ENCODE measurements at regions not wholly inside any gene's neighbourhood (a gene's known extent, or its start where the extent isn't known, plus 50 kb on each side); places are given as distances from the start of the nearest gene placed in this dataset.

DNA sequence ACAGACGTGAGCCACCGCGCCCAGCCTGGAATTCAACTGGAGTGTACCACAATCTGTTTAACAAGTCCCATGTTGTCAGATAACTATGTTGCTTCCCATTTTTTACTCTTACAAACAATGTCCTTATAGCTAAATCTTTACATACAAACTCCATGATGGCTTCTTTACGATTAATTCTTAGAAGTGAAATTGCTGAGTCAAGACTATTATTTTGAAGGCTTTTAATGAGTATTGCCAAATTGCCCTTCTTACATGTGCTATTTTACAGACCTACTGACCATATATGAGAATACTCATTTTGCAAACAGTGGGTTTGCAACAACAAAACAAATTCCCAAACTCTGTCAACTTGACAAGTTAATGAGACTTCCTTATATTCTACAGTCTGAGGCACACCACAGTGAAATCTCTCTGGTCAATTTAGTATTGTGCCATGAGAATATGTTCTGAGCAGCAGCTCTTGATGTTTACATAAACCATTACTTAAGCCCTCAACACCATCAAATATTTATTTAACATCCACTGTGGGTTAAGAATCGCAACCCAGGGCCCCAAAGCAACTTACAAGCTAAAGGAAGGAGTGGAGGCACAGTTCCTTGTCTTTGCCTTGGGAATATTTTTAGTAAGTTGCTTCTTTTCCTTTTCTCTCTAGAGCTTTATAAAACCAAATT, 128.5 kb downstream of the SPRY1 start:
- POLR2A ChIA-PET (ENCODE audit: partially characterized antibody) = no interaction called here
- CTCF ChIA-PET (ENCODE audit: partially characterized antibody) = no interaction called here

DNA sequence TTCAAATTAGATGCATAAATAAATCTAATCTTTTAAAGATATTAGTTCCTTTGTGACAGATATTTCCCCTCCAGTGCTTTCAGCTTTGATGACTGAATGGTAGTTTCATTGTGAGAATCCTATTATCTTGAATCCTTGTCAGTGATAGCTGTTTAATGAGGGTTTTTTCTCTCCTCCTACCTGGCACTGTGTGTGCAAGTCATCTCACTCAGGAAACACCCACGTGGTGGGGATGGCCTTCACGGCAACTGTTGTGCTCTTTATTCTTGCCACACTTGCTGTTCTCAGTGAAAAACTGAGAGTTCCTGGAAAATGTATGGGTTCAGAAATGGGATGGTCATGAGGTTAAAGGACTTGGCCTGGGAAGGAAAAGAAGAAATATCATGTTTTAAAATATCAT, 129.9 kb downstream of the SPRY1 start:
- H3K27ac ChIP-seq (ENCODE audit: low read depth, low read length) = no peak overlapping the region
- no peaks in the 10 kb centered on the region for H3K27me3 ChIP-seq (ENCODE audit: insufficient read depth, low read length)
- H3K27me3 Mint-ChIP-seq = peaks cover 5 to 7% of the 10 kb centered on the region in 2 donors
- H3K9me3 ChIP-seq (ENCODE audit: control insufficient read depth in 1 of 2, low read length in 2 of 2) = no peaks in the 10 kb centered on the region
- no peak overlapping the region for H3K4me3 ChIP-seq (ENCODE audit: low read length in 2 of 2)
- H3K36me3 Mint-ChIP-seq = no peaks in the 10 kb centered on the region
- no peak overlapping the region for H3K4me3 Mint-ChIP-seq
- intact Hi-C loops (cut with micrococcal nuclease) = no loop called here
- no peak for DNase-seq
- no peak overlapping the region for H3K27ac Mint-ChIP-seq
- no peaks in the 10 kb centered on the region for H3K4me1 Mint-ChIP-seq
- CTCF ChIA-PET (ENCODE audit: partially characterized antibody) = no interaction called here
- peaks cover 0 to 3% (median 0%) of the 10 kb centered on the region in 8 donors for H3K9me3 Mint-ChIP-seq
- H3K36me3 ChIP-seq (ENCODE audit: insufficient read depth, low read length) = no peaks in the 10 kb centered on the region
- POLR2A ChIA-PET (ENCODE audit: partially characterized antibody) = no interaction called here
- H3K4me1 ChIP-seq (ENCODE audit: insufficient read depth, low read length) = no peaks in the 10 kb centered on the region

More for the DNA sequence above, 128.5 kb downstream of the SPRY1 start:
- intact Hi-C loops (cut with micrococcal nuclease) = no loop called here
- H3K27me3 ChIP-seq (ENCODE audit: insufficient read depth, low read length) = no peaks in the 10 kb centered on the region
- no peaks in the 10 kb centered on the region for H3K9me3 ChIP-seq (ENCODE audit: control insufficient read depth in 1 of 2, low read length in 2 of 2)
- no peak for DNase-seq
- H3K4me3 ChIP-seq (ENCODE audit: low read length in 2 of 2) = no peak overlapping the region
- no peak overlapping the region for H3K27ac Mint-ChIP-seq
- no peaks in the 10 kb centered on the region for H3K36me3 Mint-ChIP-seq
- H3K4me1 Mint-ChIP-seq = no peaks in the 10 kb centered on the region
- H3K27ac ChIP-seq (ENCODE audit: low read depth, low read length) = no peak overlapping the region
- H3K4me3 Mint-ChIP-seq = no peak overlapping the region
- no peaks in the 10 kb centered on the region for H3K36me3 ChIP-seq (ENCODE audit: insufficient read depth, low read length)
- no peaks in the 10 kb centered on the region for H3K4me1 ChIP-seq (ENCODE audit: insufficient read depth, low read length)
- H3K27me3 Mint-ChIP-seq = peaks cover 5 to 7% of the 10 kb centered on the region in 2 donors
- peaks cover 0 to 3% (median 0%) of the 10 kb centered on the region in 8 donors for H3K9me3 Mint-ChIP-seq

DNA sequence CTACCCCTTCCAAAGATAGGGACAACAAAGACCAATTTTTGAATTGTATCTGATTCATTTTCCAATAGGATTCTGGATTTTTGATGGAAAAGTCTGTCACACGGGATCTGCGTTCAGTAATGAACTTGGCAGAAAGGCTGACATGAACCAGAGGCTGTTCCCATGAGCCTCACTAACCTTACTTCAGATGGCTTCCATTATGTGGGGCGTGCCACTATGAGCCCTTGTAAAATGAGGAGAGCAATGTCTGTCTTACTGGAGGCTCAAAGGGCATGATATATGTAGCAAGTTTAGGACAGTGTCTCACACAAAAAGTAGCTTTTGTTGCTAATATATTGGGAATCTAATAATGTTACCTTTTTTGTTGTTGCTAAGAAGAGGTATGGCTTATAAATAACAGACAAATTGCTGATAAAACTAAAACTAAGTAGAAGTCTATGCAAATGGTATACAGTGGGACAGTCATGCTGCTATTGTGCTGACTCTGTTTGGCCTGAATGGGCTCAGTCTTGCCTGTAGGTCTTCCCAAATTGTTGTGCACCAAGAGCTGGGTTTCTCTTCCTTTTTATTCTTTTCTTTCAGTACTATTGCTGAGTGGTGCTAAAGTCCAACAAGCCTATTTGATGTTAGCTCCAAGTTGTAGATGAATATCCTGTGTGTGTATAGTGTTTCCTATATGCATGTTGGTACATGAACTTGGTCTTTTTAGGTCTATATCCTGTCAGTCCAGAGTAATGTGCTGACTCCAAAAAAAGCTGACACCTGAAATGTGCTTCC, 132.1 kb downstream of the SPRY1 start:
- H3K36me3 Mint-ChIP-seq = no peaks in the 10 kb centered on the region

DNA sequence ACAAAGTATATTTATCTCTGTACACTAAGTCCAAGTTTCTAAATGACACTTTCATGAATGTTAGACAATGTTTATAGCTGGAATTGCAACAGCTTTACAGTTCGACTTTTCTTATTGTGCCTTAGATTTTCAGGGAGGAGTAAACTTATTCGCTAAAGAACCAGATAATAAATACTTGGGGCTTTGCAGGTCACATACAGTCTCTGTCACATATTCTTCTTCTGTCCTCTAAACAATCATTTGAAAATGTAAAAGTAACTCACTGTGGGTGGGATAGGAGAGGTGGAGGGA, 132.6 kb downstream of the SPRY1 start:
- no peaks in the 10 kb centered on the region for H3K4me1 ChIP-seq (ENCODE audit: insufficient read depth, low read length)
- H3K36me3 ChIP-seq (ENCODE audit: insufficient read depth, low read length) = no peaks in the 10 kb centered on the region
- H3K4me3 Mint-ChIP-seq = no peak overlapping the region
- CTCF ChIA-PET (ENCODE audit: partially characterized antibody) = no interaction called here
- H3K27ac Mint-ChIP-seq = no peak overlapping the region
- no peak for DNase-seq
- peaks cover 0 to 3% (median 0%) of the 10 kb centered on the region in 8 donors for H3K9me3 Mint-ChIP-seq
- intact Hi-C loops (cut with micrococcal nuclease) = no loop called here
- no peaks in the 10 kb centered on the region for H3K36me3 Mint-ChIP-seq
- no peak overlapping the region for H3K27ac ChIP-seq (ENCODE audit: low read depth, low read length)
- POLR2A ChIA-PET (ENCODE audit: partially characterized antibody) = no interaction called here
- peaks cover 5 to 6% of the 10 kb centered on the region in 2 donors for H3K27me3 Mint-ChIP-seq
- no peaks in the 10 kb centered on the region for H3K9me3 ChIP-seq (ENCODE audit: control insufficient read depth in 1 of 2, low read length in 2 of 2)
- H3K4me1 Mint-ChIP-seq = no peaks in the 10 kb centered on the region
- no peaks in the 10 kb centered on the region for H3K27me3 ChIP-seq (ENCODE audit: insufficient read depth, low read length)
- H3K4me3 ChIP-seq (ENCODE audit: low read length in 2 of 2) = no peak overlapping the region

More for the DNA sequence above, 132.1 kb downstream of the SPRY1 start:
- intact Hi-C loops (cut with micrococcal nuclease) = no loop called here
- Mint-ChIP-seq H3K27me3 (peaks cover 5 to 6% of the 10 kb centered on the region in 2 donors), H3K4me1 (no peaks in the 10 kb centered on the region), H3K27ac (no peak overlapping the region), H3K4me3 (no peak overlapping the region), H3K9me3 (peaks cover 0 to 3% (median 0%) of the 10 kb centered on the region in 8 donors)
- DNase-seq = no peak
- no peak overlapping the region for H3K4me3 ChIP-seq (ENCODE audit: low read length in 2 of 2)
- no peaks in the 10 kb centered on the region for H3K4me1 ChIP-seq (ENCODE audit: insufficient read depth, low read length)
- H3K9me3 ChIP-seq (ENCODE audit: control insufficient read depth in 1 of 2, low read length in 2 of 2) = no peaks in the 10 kb centered on the region
- no peak overlapping the region for H3K27ac ChIP-seq (ENCODE audit: low read depth, low read length)
- no peaks in the 10 kb centered on the region for H3K36me3 ChIP-seq (ENCODE audit: insufficient read depth, low read length)
- ChIA-PET POLR2A (ENCODE audit: partially characterized antibody) (no interaction called here), CTCF (ENCODE audit: partially characterized antibody) (no interaction called here)
- H3K27me3 ChIP-seq (ENCODE audit: insufficient read depth, low read length) = no peaks in the 10 kb centered on the region

DNA sequence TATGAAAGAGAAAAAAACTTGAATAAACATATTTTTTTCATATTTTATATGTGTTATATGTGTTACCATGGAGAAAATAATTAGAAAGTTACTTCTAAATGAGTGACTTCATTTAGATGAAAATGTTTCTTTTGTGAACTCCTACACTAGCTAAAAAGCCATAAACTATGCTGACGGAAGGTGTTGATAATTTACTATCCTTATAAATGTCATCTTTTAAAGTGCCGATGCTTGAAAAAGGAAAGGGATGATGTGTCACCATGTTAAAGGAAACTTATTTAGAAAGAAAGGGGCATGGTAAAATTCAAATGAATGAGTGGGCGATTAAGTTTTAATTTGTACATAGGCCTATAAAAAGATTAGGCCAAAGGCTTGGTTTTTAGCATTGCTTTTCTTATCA, 133.8 kb downstream of the SPRY1 start:
- Histone ChIP-seq H3K9me3 (ENCODE audit: control insufficient read depth in 1 of 2, low read length in 2 of 2) (no peaks in the 10 kb centered on the region), H3K27me3 (ENCODE audit: insufficient read depth, low read length) (no peaks in the 10 kb centered on the region), H3K27ac (ENCODE audit: low read depth, low read length) (no peak overlapping the region), H3K4me1 (ENCODE audit: insufficient read depth, low read length) (no peaks in the 10 kb centered on the region), H3K4me3 (ENCODE audit: low read length in 2 of 2) (no peak overlapping the region), H3K36me3 (ENCODE audit: insufficient read depth, low read length) (no peaks in the 10 kb centered on the region)
- Mint-ChIP-seq H3K27ac (no peak overlapping the region), H3K4me3 (no peak overlapping the region), H3K9me3 (peaks cover 0 to 3% (median 0%) of the 10 kb centered on the region in 8 donors), H3K36me3 (no peaks in the 10 kb centered on the region), H3K4me1 (peaks cover 0 to 5% (median under 1%) of the 10 kb centered on the region in 4 donors), H3K27me3 (peaks cover 3 to 5% of the 10 kb centered on the region in 2 donors)
- intact Hi-C loops (cut with micrococcal nuclease) = no loop called here
- DNase-seq = no peak
- POLR2A ChIA-PET (ENCODE audit: partially characterized antibody) = no interaction called here
- CTCF ChIA-PET (ENCODE audit: partially characterized antibody) = no interaction called here

DNA sequence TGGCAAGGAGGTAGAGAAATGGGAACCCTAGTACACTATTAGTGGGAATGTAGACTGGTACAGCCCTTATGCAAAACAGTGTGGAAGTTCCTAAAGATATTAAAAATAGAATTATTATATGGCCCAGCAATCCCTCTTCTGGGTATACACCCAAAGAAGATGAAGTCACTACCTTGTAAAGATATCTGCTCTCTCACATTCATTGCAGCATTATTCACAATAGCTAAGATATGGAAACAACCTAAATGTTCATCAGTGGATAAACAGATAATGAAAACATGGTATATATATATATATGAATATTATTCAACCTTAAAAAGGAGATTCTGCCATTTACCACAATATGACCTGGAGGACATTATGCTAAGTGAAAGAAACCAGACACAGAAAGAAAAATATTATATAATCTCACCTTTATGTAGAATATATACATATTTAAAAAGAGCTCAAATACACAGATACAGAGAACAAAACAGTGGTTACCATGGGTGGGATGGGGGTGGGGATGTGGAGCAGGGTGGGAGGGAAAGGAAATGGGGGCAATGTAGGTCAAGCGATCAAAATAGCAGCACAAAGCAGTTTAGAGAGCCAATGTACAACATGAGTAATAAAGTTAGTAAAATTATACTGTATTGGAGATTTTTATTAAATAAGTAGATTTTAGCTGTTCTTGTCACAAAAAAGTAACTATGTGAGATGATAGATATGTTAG, 138.6 kb downstream of the SPRY1 start:
- Mint-ChIP-seq H3K4me3 (no peak overlapping the region), H3K9me3 (peaks cover 0 to 11% (median 0%) of the 10 kb centered on the region in 8 donors), H3K27me3 (no peaks in the 10 kb centered on the region), H3K27ac (no peak overlapping the region), H3K4me1 (peaks cover 0 to 5% (median 3%) of the 10 kb centered on the region in 4 donors), H3K36me3 (no peaks in the 10 kb centered on the region)
- intact Hi-C loops (cut with micrococcal nuclease) = no loop called here
- no peak overlapping the region for H3K4me3 ChIP-seq (ENCODE audit: low read length in 2 of 2)
- CTCF ChIA-PET (ENCODE audit: partially characterized antibody) = no interaction called here
- no peaks in the 10 kb centered on the region for H3K9me3 ChIP-seq (ENCODE audit: control insufficient read depth in 1 of 2, low read length in 2 of 2)
- H3K4me1 ChIP-seq (ENCODE audit: insufficient read depth, low read length) = no peaks in the 10 kb centered on the region
- H3K27ac ChIP-seq (ENCODE audit: low read depth, low read length) = no peak overlapping the region
- no peaks in the 10 kb centered on the region for H3K36me3 ChIP-seq (ENCODE audit: insufficient read depth, low read length)
- DNase-seq = no peak
- POLR2A ChIA-PET (ENCODE audit: partially characterized antibody) = no interaction called here
- H3K27me3 ChIP-seq (ENCODE audit: insufficient read depth, low read length) = no peaks in the 10 kb centered on the region

DNA sequence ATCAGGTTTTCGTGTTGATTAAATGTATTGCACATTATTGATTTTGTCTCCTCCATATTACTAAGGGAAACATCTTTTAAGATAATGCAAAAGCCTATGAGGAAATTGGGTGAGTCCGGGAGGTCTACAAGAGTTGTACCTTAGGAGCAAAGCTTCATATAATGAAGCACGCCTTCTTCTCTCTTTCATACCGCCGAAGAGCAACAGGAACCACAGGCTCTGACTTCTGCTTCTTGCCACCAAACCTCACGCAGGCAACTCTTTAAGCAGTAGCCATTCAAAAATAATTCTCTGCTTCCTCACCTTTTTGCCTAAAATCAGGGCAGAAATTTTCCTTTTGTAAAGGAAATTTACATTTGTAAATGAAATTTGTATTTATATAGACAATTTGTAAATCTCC, 139.6 kb downstream of the SPRY1 start:
- no peak overlapping the region for H3K4me3 Mint-ChIP-seq
- H3K9me3 Mint-ChIP-seq = peaks cover 0 to 11% (median 0%) of the 10 kb centered on the region in 8 donors
- H3K4me3 ChIP-seq (ENCODE audit: low read length in 2 of 2) = no peak overlapping the region
- intact Hi-C loops (cut with micrococcal nuclease) = no loop called here
- H3K36me3 ChIP-seq (ENCODE audit: insufficient read depth, low read length) = no peaks in the 10 kb centered on the region
- no peaks in the 10 kb centered on the region for H3K27me3 Mint-ChIP-seq
- no peaks in the 10 kb centered on the region for H3K27me3 ChIP-seq (ENCODE audit: insufficient read depth, low read length)
- no peak overlapping the region for H3K27ac Mint-ChIP-seq
- POLR2A ChIA-PET (ENCODE audit: partially characterized antibody) = no interaction called here
- CTCF ChIA-PET (ENCODE audit: partially characterized antibody) = no interaction called here
- H3K9me3 ChIP-seq (ENCODE audit: control insufficient read depth in 1 of 2, low read length in 2 of 2) = no peaks in the 10 kb centered on the region
- peaks cover 0 to 5% (median 3%) of the 10 kb centered on the region in 4 donors for H3K4me1 Mint-ChIP-seq
- H3K27ac ChIP-seq (ENCODE audit: low read depth, low read length) = no peak overlapping the region
- no peaks in the 10 kb centered on the region for H3K4me1 ChIP-seq (ENCODE audit: insufficient read depth, low read length)
- DNase-seq = no peak
- H3K36me3 Mint-ChIP-seq = no peaks in the 10 kb centered on the region
